Lung (tissue), 11 donors: ENCODE measurements at regions not wholly inside any gene's neighbourhood (a gene's known extent, or its start where the extent isn't known, plus 50 kb on each side); places are given as distances from the start of the nearest gene placed in this dataset.

Source experiments
- ATAC-seq: fragments of 200-7000 bp; cut with Tn5 transposase; one replicate; pipeline ENCODE4 v1.9.1; 2020; ENCODE audit warnings: moderate number of reproducible peaks; ENCODE audit not compliant: insufficient read depth, low FRiP score
- DNase-seq, 3 donors: peaks; one replicate each; pipeline ENCODE4 v3.0.0-alpha.2; 2013 to 2017
- H3K27ac ChIP-seq, 2 donors: one replicate each; pipeline ENCODE4 v1.5.1; 2013; ENCODE audit warnings: mild to moderate bottlenecking in 2 of 2, moderate library complexity in 2 of 2, control low read depth in 1 of 2, inconsistent platforms in 1 of 2, low read depth in 1 of 2, low read length in 1 of 2
- H3K27me3 ChIP-seq, 3 donors: one replicate each; pipeline ENCODE4 v1.5.1; 2013; ENCODE audit warnings: low read length in 2 of 3; ENCODE audit not compliant: control insufficient read depth in 3 of 3, insufficient read depth in 3 of 3
- H3K36me3 ChIP-seq, 4 donors: one replicate each; pipeline ENCODE4 v1.5.1; 2013; ENCODE audit warnings: low read length in 4 of 4, mild to moderate bottlenecking in 1 of 4, moderate library complexity in 1 of 4; ENCODE audit not compliant: control insufficient read depth in 4 of 4, insufficient read depth in 4 of 4
- H3K4me1 ChIP-seq, 5 donors: one replicate each; pipeline ENCODE4 v1.5.1; 2013; ENCODE audit warnings: low read length in 5 of 5, mild to moderate bottlenecking in 2 of 5, moderate library complexity in 1 of 5; ENCODE audit not compliant: control insufficient read depth in 5 of 5, insufficient read depth in 5 of 5
- H3K4me3 ChIP-seq: one replicate; pipeline ENCODE4 v1.5.1; 2013; ENCODE audit warnings: mild to moderate bottlenecking, control low read depth, moderate library complexity
- H3K9ac ChIP-seq, 2 donors: one replicate each; pipeline ENCODE4 v1.5.1; 2013; ENCODE audit warnings: low read length in 2 of 2, control low read depth in 1 of 2; ENCODE audit not compliant: insufficient read depth in 1 of 2
- H3K9me3 ChIP-seq, 4 donors: one replicate each; pipeline ENCODE4 v1.5.1; 2013; ENCODE audit warnings: low read length in 3 of 4, mild to moderate bottlenecking in 1 of 4, moderate library complexity in 1 of 4; ENCODE audit not compliant: control insufficient read depth in 4 of 4, insufficient read depth in 3 of 4
- CTCF ChIP-seq: IDR thresholded peaks from 2 replicates; pipeline ENCODE4 v1.5.1; 2012; ENCODE audit warnings: mild to moderate bottlenecking; ENCODE audit errors: control extremely low read depth, extremely low read depth
- WGBS, 2 donors: extraction: QIAGEN DNeasy Blood & Tissue Kit; methylation state at CpG; one replicate each; pipeline ENCODE4 v1.1.7; 2013; 5-methylcytosine and 5-hydroxymethylcytosine counted together
- donor health status: control.
- donor health status: control.
- donor health status: Bipolar disorder and iron deficiency.
- donor health status: healthy.
- donor health status: DM: yes; HTN: yes; CAD: no.

- Histone ChIP-seq H3K27me3 (no peaks in the 10 kb centered on the region), H3K9ac (no peak overlapping the region), H3K9me3 (no peaks in the 10 kb centered on the region), H3K27ac (no peak overlapping the region), H3K4me3 (no peak overlapping the region), H3K4me1 (no peaks in the 10 kb centered on the region), H3K36me3 (no peaks in the 10 kb centered on the region)
- ATAC-seq, result no peak
- DNase-seq, result peak in 1 of 3 donors; percentile 4
- no peak for TF ChIP-seq CTCF
Observed at GRCh38 chr4:107276052-107276451, 239.9 kb upstream of the DKK2 start.

- no peaks in the 10 kb centered on the region for H3K36me3 ChIP-seq
- ATAC-seq (no peak), DNase-seq (no peak)
- H3K4me1 ChIP-seq, result no peaks in the 10 kb centered on the region
- no peak overlapping the region for H3K27ac ChIP-seq
- H3K9ac ChIP-seq, result no peak overlapping the region
- no peak for TF ChIP-seq CTCF
- H3K27me3 ChIP-seq, result no peaks in the 10 kb centered on the region
- peaks cover 0 to 2% (median 0%) of the 10 kb centered on the region in 4 donors for H3K9me3 ChIP-seq
- H3K4me3 ChIP-seq, result no peak overlapping the region
Observed at GRCh38 chr4:107275225-107275624, 239.1 kb upstream of the DKK2 start.

DNA sequence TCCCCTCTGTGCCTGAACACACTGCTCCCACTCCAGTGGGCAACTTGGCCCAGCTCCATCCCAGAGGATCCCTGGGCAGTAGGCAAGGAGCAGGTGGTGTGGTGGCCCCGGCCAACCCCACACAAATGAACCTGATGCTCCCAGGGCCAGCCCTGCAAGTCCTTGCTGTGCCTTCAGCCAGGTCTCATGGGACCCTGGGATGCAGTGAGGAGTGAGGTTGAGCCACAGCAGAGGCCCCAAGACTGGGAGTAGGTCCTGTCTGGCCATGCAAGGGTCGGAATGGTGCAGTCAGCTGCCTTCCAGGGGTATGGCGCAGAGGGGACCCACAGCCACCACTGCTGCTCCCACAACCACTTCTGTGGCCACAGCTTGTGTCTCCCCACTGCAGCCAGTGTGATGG lies 234.5 kb upstream of the DKK2 start:
- H3K27ac ChIP-seq, result no peak overlapping the region
- H3K4me3 ChIP-seq, result no peak overlapping the region
- H3K9ac ChIP-seq, result no peak overlapping the region
- DNase-seq (no peak), ATAC-seq (no peak)
- no peak for TF ChIP-seq CTCF
- 88 to 94% methylated on average over 3 of the region's 3 CpGs for WGBS, 2 donors
- H3K36me3 ChIP-seq, result no peaks in the 10 kb centered on the region
- no peaks in the 10 kb centered on the region for H3K4me1 ChIP-seq
- H3K9me3 ChIP-seq, result peaks cover 0 to 11% (median 1%) of the 10 kb centered on the region in 4 donors
- no peaks in the 10 kb centered on the region for H3K27me3 ChIP-seq

GRCh38 chr4:107269175-107269574 lies 233.1 kb upstream of the DKK2 start:
- DNase-seq, result no peak
- Histone ChIP-seq H3K9ac (no peak overlapping the region), H3K4me1 (no peaks in the 10 kb centered on the region), H3K27me3 (no peaks in the 10 kb centered on the region), H3K27ac (no peak overlapping the region), H3K9me3 (peaks cover 0 to 11% (median 1%) of the 10 kb centered on the region in 4 donors), H3K36me3 (no peaks in the 10 kb centered on the region), H3K4me3 (no peak overlapping the region)
- ATAC-seq, result no peak
- 86 to 91% methylated on average over 2 of the region's 2 CpGs for WGBS, 2 donors
- TF ChIP-seq CTCF, result no peak
